ENCODE measurements at regions not wholly inside any gene's neighbourhood (a gene's known extent, or its start where the extent isn't known, plus 50 kb on each side); places are given as distances from the start of the nearest gene placed in this dataset.

DNA sequence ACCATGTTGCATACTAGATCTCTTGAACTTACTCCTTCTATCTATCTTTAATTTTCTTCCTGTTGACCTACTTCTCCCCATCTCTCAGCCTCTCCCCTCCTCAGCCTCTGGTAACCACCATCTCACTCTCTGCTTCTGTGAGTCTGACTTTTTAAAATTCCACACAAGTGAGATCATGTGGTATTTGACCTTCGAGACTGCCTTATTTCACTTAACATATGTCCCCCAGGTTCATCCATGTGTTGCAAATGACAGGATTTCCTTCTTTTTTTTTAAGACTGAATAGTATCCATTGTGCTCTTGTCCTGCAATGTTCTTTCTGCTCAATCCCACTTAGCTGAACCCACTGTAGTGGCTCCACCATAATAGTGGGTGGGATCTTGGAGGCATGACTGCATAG lies 51.4 kb upstream of the DNAJC1 start:
- DNase-seq: no peak
- H3K9me3 ChIP-seq: no peaks in the 10 kb centered on the region
- no peaks in the 10 kb centered on the region for H3K4me1 ChIP-seq
- no peak overlapping the region for H3K4me3 ChIP-seq
- H3K27ac ChIP-seq: no peak overlapping the region
- H3K27me3 ChIP-seq: no peaks in the 10 kb centered on the region
- TF ChIP-seq, protein P1, sequence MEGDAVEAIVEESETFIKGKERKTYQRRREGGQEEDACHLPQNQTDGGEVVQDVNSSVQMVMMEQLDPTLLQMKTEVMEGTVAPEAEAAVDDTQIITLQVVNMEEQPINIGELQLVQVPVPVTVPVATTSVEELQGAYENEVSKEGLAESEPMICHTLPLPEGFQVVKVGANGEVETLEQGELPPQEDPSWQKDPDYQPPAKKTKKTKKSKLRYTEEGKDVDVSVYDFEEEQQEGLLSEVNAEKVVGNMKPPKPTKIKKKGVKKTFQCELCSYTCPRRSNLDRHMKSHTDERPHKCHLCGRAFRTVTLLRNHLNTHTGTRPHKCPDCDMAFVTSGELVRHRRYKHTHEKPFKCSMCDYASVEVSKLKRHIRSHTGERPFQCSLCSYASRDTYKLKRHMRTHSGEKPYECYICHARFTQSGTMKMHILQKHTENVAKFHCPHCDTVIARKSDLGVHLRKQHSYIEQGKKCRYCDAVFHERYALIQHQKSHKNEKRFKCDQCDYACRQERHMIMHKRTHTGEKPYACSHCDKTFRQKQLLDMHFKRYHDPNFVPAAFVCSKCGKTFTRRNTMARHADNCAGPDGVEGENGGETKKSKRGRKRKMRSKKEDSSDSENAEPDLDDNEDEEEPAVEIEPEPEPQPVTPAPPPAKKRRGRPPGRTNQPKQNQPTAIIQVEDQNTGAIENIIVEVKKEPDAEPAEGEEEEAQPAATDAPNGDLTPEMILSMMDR (IDR thresholded peaks at IDR 0.05): no peak
- H3K36me3 ChIP-seq: no peaks in the 10 kb centered on the region
- intact Hi-C loops (cut with DNase I; ENCODE audit: low total_unique reads): loop anchor here (5.0 kb wide), 1 partner anchor 842 kb away; no protein-coding TSS in a partner anchor

Measured in tibial artery (tissue), 4 donors.